Loucy (cell line): ENCODE measurements at regions not wholly inside any gene's neighbourhood (a gene's known extent, or its start where the extent isn't known, plus 50 kb on each side); places are given as distances from the start of the nearest gene placed in this dataset.

Experiments
- H2AFZ ChIP-seq: fragments of 200-600 bp; sonication (generic); 2 replicates; pipeline ENCODE4 v1.6.0; 2016; ENCODE audit warnings: antibody characterized with exemption, mild to moderate bottlenecking, low read length, moderate library complexity
- H3F3A ChIP-seq: fragments of 200-600 bp; 2 replicates; pipeline ENCODE4 v1.6.0; 2016; ENCODE audit warnings: antibody characterized with exemption, low read depth, mild to moderate bottlenecking
- H3K27me3 ChIP-seq: fragments of 200-600 bp; sonication (generic); 2 replicates; pipeline ENCODE4 v1.6.1; 2014; ENCODE audit warnings: low read length, mild to moderate bottlenecking; ENCODE audit not compliant: insufficient read depth, poor library complexity, severe bottlenecking
- H3K36me3 ChIP-seq: fragments of 200-600 bp; sonication (generic); 2 replicates; pipeline ENCODE4 v1.6.1; 2016; ENCODE audit warnings: low read length; ENCODE audit not compliant: insufficient read depth
- H3K4me1 ChIP-seq: fragments of 200-600 bp; sonication (generic); 2 replicates; pipeline ENCODE4 v1.5.1; 2014; ENCODE audit warnings: low read length, mild to moderate bottlenecking; ENCODE audit not compliant: insufficient read depth, poor library complexity, severe bottlenecking
- H3K4me2 ChIP-seq: fragments of 200-600 bp; sonication (generic); 2 replicates; pipeline ENCODE4 v1.6.0; 2014; ENCODE audit warnings: antibody characterized with exemption, low read length, low read depth, mild to moderate bottlenecking; ENCODE audit not compliant: poor library complexity, severe bottlenecking
- H3K4me3 ChIP-seq: fragments of 200-600 bp; sonication (generic); 2 replicates; pipeline ENCODE4 v1.5.1; 2014; ENCODE audit warnings: low read length, mild to moderate bottlenecking, mixed read lengths; ENCODE audit not compliant: poor library complexity, severe bottlenecking
- H3K79me2 ChIP-seq: fragments of 200-600 bp; sonication (generic); 2 replicates; pipeline ENCODE4 v1.6.1; 2014; ENCODE audit warnings: low read length; ENCODE audit not compliant: insufficient read depth
- H3K9ac ChIP-seq: fragments of 200-600 bp; sonication (generic); 2 replicates; pipeline ENCODE4 v1.6.0; 2014; ENCODE audit warnings: mild to moderate bottlenecking, low read depth, low read length, moderate library complexity; ENCODE audit not compliant: poor library complexity, severe bottlenecking
- H3K9me2 ChIP-seq: fragments of 200-600 bp; sonication (generic); replicated peaks from 2 replicates; pipeline ENCODE4 v1.6.1; 2016; ENCODE audit warnings: low read depth, low read length, mixed read lengths
- H3K9me3 ChIP-seq: fragments of 200-600 bp; sonication (generic); 2 replicates; pipeline ENCODE4 v1.6.1; 2014; ENCODE audit warnings: mild to moderate bottlenecking, antibody characterized with exemption, low read length, low read depth; ENCODE audit not compliant: insufficient read depth
- H4K20me1 ChIP-seq: fragments of 200-600 bp; sonication (generic); 2 replicates; pipeline ENCODE4 v1.6.0; 2014; ENCODE audit warnings: antibody characterized with exemption, low read length, mild to moderate bottlenecking; ENCODE audit not compliant: insufficient read depth, poor library complexity, severe bottlenecking
- CTCF ChIP-seq: fragments of 200-600 bp; sonication (generic); conservative IDR thresholded peaks from 2 replicates; pipeline ENCODE4 v1.5.1; 2014; ENCODE audit warnings: mild to moderate bottlenecking, antibody characterized with exemption, low read length
- EZH2phosphoT487 ChIP-seq: fragments of 200-600 bp; IDR thresholded peaks from 2 replicates; pipeline ENCODE4 v1.6.1; 2018; ENCODE audit warnings: antibody characterized with exemption, mild to moderate bottlenecking, moderate library complexity, borderline replicate concordance

- H3K79me2 ChIP-seq: no peaks in the 10 kb centered on the region
- no peak overlapping the region for H2AFZ ChIP-seq
- no peaks in the 10 kb centered on the region for H4K20me1 ChIP-seq
- H3F3A ChIP-seq: no peaks in the 10 kb centered on the region
- H3K27me3 ChIP-seq: no peaks in the 10 kb centered on the region
- H3K36me3 ChIP-seq: no peaks in the 10 kb centered on the region
- H3K9me2 ChIP-seq: no peaks in the 10 kb centered on the region
- H3K4me1 ChIP-seq: peaks cover 5% of the 10 kb centered on the region
- TF ChIP-seq EZH2phosphoT487 (no peak), CTCF (no peak)
- no peaks in the 10 kb centered on the region for H3K9me3 ChIP-seq
- no peak overlapping the region for H3K4me2 ChIP-seq
- no peak overlapping the region for H3K4me3 ChIP-seq
- no peak overlapping the region for H3K9ac ChIP-seq
Measured at GRCh38 chr13:44715287-44716230, 139.4 kb upstream of the TSC22D1 start.

DNA sequence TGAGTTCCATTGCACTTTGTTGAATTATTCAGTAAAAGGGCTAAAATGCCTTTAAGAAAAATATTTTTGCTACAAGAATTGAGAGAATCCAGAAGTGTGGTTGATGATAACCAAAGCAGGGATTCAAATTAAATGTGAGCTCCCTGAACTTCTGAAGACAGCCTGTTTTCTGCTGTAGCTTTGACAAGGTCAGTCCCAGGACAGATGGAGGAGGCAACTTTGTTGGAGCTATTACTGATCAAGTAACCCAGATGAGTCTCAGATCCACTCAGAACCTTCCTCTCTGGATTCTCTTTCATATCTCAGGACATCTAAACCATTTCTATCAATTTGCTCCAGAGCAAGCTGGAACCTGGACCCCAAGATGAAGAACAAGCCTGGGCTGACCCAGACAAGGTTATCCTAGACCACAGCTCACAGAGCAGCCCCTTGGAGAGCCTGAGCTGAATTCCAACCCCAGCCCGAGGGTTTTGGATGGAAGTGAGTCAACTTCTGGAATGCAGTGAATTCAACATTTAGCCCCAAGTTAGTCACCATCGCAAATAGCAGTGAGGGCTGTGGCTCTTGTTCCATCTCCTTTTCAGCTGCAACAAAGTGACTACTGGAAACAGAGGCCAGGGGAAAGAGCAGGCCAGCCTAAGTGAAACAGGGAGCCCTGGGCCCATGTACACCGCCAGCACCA, 137.8 kb upstream of the TSC22D1 start:
- H3K4me2 ChIP-seq: no peak overlapping the region

GRCh38 chr13:44711706-44712105, 135.6 kb upstream of the TSC22D1 start:
- H2AFZ ChIP-seq: peak overlapping the region; percentile 55; the same call in 1 of the 2 replicates
- TF ChIP-seq EZH2phosphoT487: no peak
- no peak for TF ChIP-seq CTCF
- no peaks in the 10 kb centered on the region for H3K79me2 ChIP-seq
- H3K9me2 ChIP-seq: no peaks in the 10 kb centered on the region
- no peaks in the 10 kb centered on the region for H3K27me3 ChIP-seq
- no peak overlapping the region for H3K9ac ChIP-seq
- no peak overlapping the region for H3K4me3 ChIP-seq
- H3K9me3 ChIP-seq: no peaks in the 10 kb centered on the region
- no peaks in the 10 kb centered on the region for H3F3A ChIP-seq
- no peak overlapping the region for H3K4me2 ChIP-seq
- H3K4me1 ChIP-seq: peaks cover 6% of the 10 kb centered on the region
- H3K36me3 ChIP-seq: no peaks in the 10 kb centered on the region
- H4K20me1 ChIP-seq: no peaks in the 10 kb centered on the region

More for the DNA sequence above, 137.8 kb upstream of the TSC22D1 start:
- no peaks in the 10 kb centered on the region for H3K9me3 ChIP-seq
- H3K27me3 ChIP-seq: no peaks in the 10 kb centered on the region
- H3K9me2 ChIP-seq: no peaks in the 10 kb centered on the region
- no peak for TF ChIP-seq CTCF
- TF ChIP-seq EZH2phosphoT487: no peak
- H3K4me1 ChIP-seq: peaks cover 6% of the 10 kb centered on the region
- H3K36me3 ChIP-seq: no peaks in the 10 kb centered on the region
- H2AFZ ChIP-seq: no peak overlapping the region
- no peak overlapping the region for H3K4me3 ChIP-seq
- H3K79me2 ChIP-seq: no peaks in the 10 kb centered on the region
- H3F3A ChIP-seq: no peaks in the 10 kb centered on the region
- H3K9ac ChIP-seq: no peak overlapping the region
- H4K20me1 ChIP-seq: no peaks in the 10 kb centered on the region
